ENCODE measurements at regions not wholly inside any gene's neighbourhood (a gene's known extent, or its start where the extent isn't known, plus 50 kb on each side); places are given as distances from the start of the nearest gene placed in this dataset.
"Not testable (repeated sequence)": the region's sequence is repeated elsewhere in the genome, so short reads cannot be mapped to it uniquely, and the experiment has no call there.

GRCh38 chr3:198147993-198148392 lies 188.0 kb downstream of the LMLN start:
- DNase-seq (ENCODE audit: low spot score): not testable (repeated sequence)

GRCh38 chr3:198149904-198150303 lies 189.9 kb downstream of the LMLN start:
- not testable (repeated sequence) for DNase-seq (ENCODE audit: low spot score)

GRCh38 chr3:198151867-198152266 lies 191.8 kb downstream of the LMLN start:
- not testable (repeated sequence) for DNase-seq (ENCODE audit: low spot score)

GRCh38 chr3:198155771-198156170 lies 195.8 kb downstream of the LMLN start:
- DNase-seq (ENCODE audit: low spot score): not testable (repeated sequence)

- DNase-seq (ENCODE audit: low spot score): not testable (repeated sequence)
These were observed 197.3 kb downstream of the LMLN start for GRCh38 chr3:198157231-198157868.

- not testable (repeated sequence) for DNase-seq (ENCODE audit: low spot score)
These were observed 198.0 kb downstream of the LMLN start for GRCh38 chr3:198158007-198158406.

- not testable (repeated sequence) for DNase-seq (ENCODE audit: low spot score)
These were observed 207.5 kb downstream of the LMLN start for GRCh38 chr3:198167339-198168039.

GRCh38 chr3:198170781-198171180 lies 210.8 kb downstream of the LMLN start:
- not testable (repeated sequence) for DNase-seq (ENCODE audit: low spot score)

GRCh38 chr3:198173080-198173479 lies 213.1 kb downstream of the LMLN start:
- not testable (repeated sequence) for DNase-seq (ENCODE audit: low spot score)

- DNase-seq (ENCODE audit: low spot score): not testable (repeated sequence)
These were observed 214.0 kb downstream of the LMLN start for GRCh38 chr3:198173929-198174574.
